CD14-positive monocyte (primary cell): ENCODE measurements at regions not wholly inside any gene's neighbourhood (a gene's known extent, or its start where the extent isn't known, plus 50 kb on each side); places are given as distances from the start of the nearest gene placed in this dataset.

Source experiments
- DNase-seq, 3 donors: peaks; one replicate each; pipeline ENCODE4 v3.0.0-alpha.2; 2011 to 2022
- H2AFZ ChIP-seq: 2 replicates; pipeline ENCODE4 v1.6.0; 2012; ENCODE audit warnings: mild to moderate bottlenecking, low read depth, low read length, inconsistent platforms; ENCODE audit not compliant: insufficient read depth, poor library complexity, severe bottlenecking
- H3K27ac ChIP-seq, 2 donors: 1 replicate in 1 of 2; 2 replicates in 1 of 2; pipeline ENCODE4 v1.5.1; 2012 to 2013; ENCODE audit warnings: low read length in 2 of 2, control low read depth in 1 of 2, inconsistent platforms in 1 of 2, low read depth in 1 of 2, mild to moderate bottlenecking in 1 of 2
- H3K27me3 ChIP-seq, 2 donors: one replicate each; pipeline versions ENCODE4 v1.6.0 to v1.6.1; 2011 to 2013; ENCODE audit warnings: low read length in 2 of 2; ENCODE audit not compliant: control insufficient read depth in 2 of 2, insufficient read depth in 2 of 2
- H3K36me3 ChIP-seq, 2 donors: replicated peaks in 1 of 2; 1 replicate in 1 of 2; 2 replicates in 1 of 2; pipeline versions ENCODE4 v1.5.1 to v1.6.1; 2012 to 2013; ENCODE audit warnings: low read length in 2 of 2, control low read depth in 1 of 2, inconsistent platforms in 1 of 2, mild to moderate bottlenecking in 1 of 2; ENCODE audit not compliant: insufficient read depth in 2 of 2, control insufficient read depth in 1 of 2
- H3K4me1 ChIP-seq, 2 donors: 1 replicate in 1 of 2; 2 replicates in 1 of 2; pipeline versions ENCODE4 v1.5.1 to v1.6.1; 2012 to 2013; ENCODE audit warnings: low read length in 2 of 2, control low read depth in 1 of 2, inconsistent platforms in 1 of 2, mild to moderate bottlenecking in 1 of 2, moderate library complexity in 1 of 2; ENCODE audit not compliant: insufficient read depth in 2 of 2, control insufficient read depth in 1 of 2
- H3K4me2 ChIP-seq: replicated peaks from 2 replicates; pipeline ENCODE3; 2012; ENCODE audit warnings: low read length, moderate library complexity, mild to moderate bottlenecking; ENCODE audit not compliant: poor library complexity, severe bottlenecking; ENCODE audit errors: extremely low read depth
- H3K4me3 ChIP-seq, 3 experiments: fragments of 200-600 bp in 1 of 3; sonication (generic) in 1 of 3; replicated peaks in 1 of 3; 1 replicate in 2 of 3; 2 replicates in 1 of 3; pipeline ENCODE4 v1.5.1; 2011 to 2013; ENCODE audit warnings: low read length in 3 of 3, mild to moderate bottlenecking in 3 of 3, control low read depth in 2 of 3, low read depth in 2 of 3, inconsistent platforms in 1 of 3, moderate library complexity in 1 of 3
- H3K79me2 ChIP-seq: 2 replicates; pipeline ENCODE4 v1.6.0; 2012; ENCODE audit warnings: mild to moderate bottlenecking, control low read depth, inconsistent platforms, low read length, moderate library complexity; ENCODE audit not compliant: insufficient read depth
- H3K9ac ChIP-seq: 2 replicates; pipeline ENCODE4 v1.6.0; 2017; ENCODE audit warnings: low read length, mild to moderate bottlenecking; ENCODE audit not compliant: insufficient read depth, poor library complexity, severe bottlenecking
- H3K9me3 ChIP-seq, 2 donors: replicated peaks in 1 of 2; 1 replicate in 1 of 2; 2 replicates in 1 of 2; pipeline versions ENCODE4 v1.5.1 to v1.6.1; 2012 to 2013; ENCODE audit warnings: low read length in 2 of 2, control low read depth in 1 of 2; ENCODE audit not compliant: control insufficient read depth in 1 of 2, insufficient read depth in 1 of 2
- H4K20me1 ChIP-seq: 2 replicates; pipeline ENCODE4 v1.6.0; 2012; ENCODE audit warnings: mild to moderate bottlenecking, low read length, control low read depth, moderate library complexity; ENCODE audit not compliant: insufficient read depth
- H3K27ac Mint-ChIP-seq, 7 donors: one replicate each; pipeline ENCODE4 v1.8.0; 2020; ENCODE audit warnings: mild to moderate bottlenecking in 7 of 7, mixed read lengths in 7 of 7, moderate library complexity in 6 of 7, inconsistent platforms in 2 of 7
- H3K27me3 Mint-ChIP-seq, 3 donors: one replicate each; pipeline ENCODE4 v1.8.0; 2021 to 2022; ENCODE audit warnings: low read depth in 3 of 3, mild to moderate bottlenecking in 3 of 3, mixed read lengths in 3 of 3, moderate library complexity in 3 of 3, inconsistent platforms in 1 of 3
- H3K36me3 Mint-ChIP-seq, 2 donors: one replicate each; pipeline ENCODE4 v1.8.0; 2020; ENCODE audit warnings: mixed read lengths in 2 of 2, inconsistent platforms in 1 of 2, mild to moderate bottlenecking in 1 of 2
- H3K4me1 Mint-ChIP-seq: one replicate; pipeline ENCODE4 v1.8.0; 2020; ENCODE audit warnings: mild to moderate bottlenecking, mixed read lengths
- H3K4me3 Mint-ChIP-seq, 2 donors: one replicate each; pipeline ENCODE4 v1.8.0; 2020; ENCODE audit warnings: mild to moderate bottlenecking in 2 of 2, mixed read lengths in 2 of 2, moderate library complexity in 1 of 2
- H3K9me3 Mint-ChIP-seq, 7 donors: one replicate each; pipeline ENCODE4 v1.8.0; 2020 to 2022; ENCODE audit warnings: mixed read lengths in 7 of 7, mild to moderate bottlenecking in 6 of 7, moderate library complexity in 6 of 7, inconsistent platforms in 2 of 7
- CTCF ChIP-seq: fragments of 200-600 bp; IDR thresholded peaks from one replicate; pipeline ENCODE4 v1.8.0; 2022; ENCODE audit warnings: antibody characterized with exemption, mild to moderate bottlenecking
- WGBS: methylation state at CpG from one replicate; pipeline ENCODE4 v1.1.5; 2013; ENCODE audit warnings: missing lambda C conversion rate; ENCODE audit not compliant: insufficient coverage; 5-methylcytosine and 5-hydroxymethylcytosine counted together
- intact Hi-C, 2 donors: fragments of 100-400 bp; cut with micrococcal nuclease; formaldehyde crosslinking; loops; one replicate each; pipeline versions ENCODE4 v1.15.0 to v1.15.1; 2023

GRCh38 chr10:89929282-89930026 lies 228.1 kb downstream of the KIF20B start:
- Mint-ChIP-seq H3K4me1 (no peaks in the 10 kb centered on the region), H3K27ac (no peak overlapping the region), H3K9me3 (peaks cover 0 to 7% (median 4%) of the 10 kb centered on the region in 7 donors), H3K4me3 (no peak overlapping the region), H3K27me3 (peaks cover 0 to 3% (median 0%) of the 10 kb centered on the region in 3 donors), H3K36me3 (no peaks in the 10 kb centered on the region)
- Histone ChIP-seq H3K27ac (no peak overlapping the region), H3K4me3 (no peak overlapping the region), H3K4me1 (no peaks in the 10 kb centered on the region), H3K4me2 (no peak overlapping the region), H3K27me3 (no peaks in the 10 kb centered on the region), H3K9ac (no peak overlapping the region), H3K9me3 (no peaks in the 10 kb centered on the region), H2AFZ (no peak overlapping the region), H3K36me3 (no peaks in the 10 kb centered on the region), H3K79me2 (no peaks in the 10 kb centered on the region), H4K20me1 (no peaks in the 10 kb centered on the region)
- intact Hi-C loops: no loop called here
- WGBS: no CpG with 5 or more reads among the region's 8 CpGs
- no peak for TF ChIP-seq CTCF
- DNase-seq: no peak

DNA sequence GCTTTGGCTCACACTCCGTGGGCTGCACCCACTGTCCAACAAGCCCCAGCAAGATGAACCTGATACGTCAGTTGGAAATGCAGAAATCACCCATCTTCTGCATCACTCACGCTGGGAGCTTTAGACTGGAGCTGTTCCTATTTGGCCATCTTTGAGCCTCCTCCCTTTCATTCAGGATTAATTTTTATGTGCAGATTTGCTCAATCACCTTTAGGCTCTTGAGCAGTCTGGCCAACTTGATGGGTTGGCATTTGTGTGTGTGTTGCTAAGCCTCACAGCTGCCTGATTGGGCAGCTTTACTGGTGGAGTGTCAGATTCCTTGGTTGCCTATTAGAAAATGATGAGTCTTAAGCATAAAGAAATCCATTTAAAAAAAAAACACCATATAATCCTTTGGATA lies 236.1 kb downstream of the KIF20B start:
- Mint-ChIP-seq H3K4me3 (no peak overlapping the region), H3K4me1 (no peaks in the 10 kb centered on the region), H3K27me3 (peaks cover 0 to 1% (median 0%) of the 10 kb centered on the region in 3 donors), H3K9me3 (peaks cover 9 to 20% (median 17%) of the 10 kb centered on the region in 7 donors), H3K27ac (no peak overlapping the region), H3K36me3 (no peaks in the 10 kb centered on the region)
- peaks cover 0 to 9% of the 10 kb centered on the region in 2 donors for H3K9me3 ChIP-seq
- no peaks in the 10 kb centered on the region for H3K4me1 ChIP-seq
- no peaks in the 10 kb centered on the region for H3K27me3 ChIP-seq
- H3K9ac ChIP-seq: no peak overlapping the region
- intact Hi-C loops: no loop called here
- no peak for TF ChIP-seq CTCF
- no peaks in the 10 kb centered on the region for H4K20me1 ChIP-seq
- H2AFZ ChIP-seq: no peak overlapping the region
- WGBS: 100% methylated on average over 2 of the region's 3 CpGs
- no peak overlapping the region for H3K4me2 ChIP-seq
- H3K79me2 ChIP-seq: no peaks in the 10 kb centered on the region
- no peak overlapping the region for H3K27ac ChIP-seq
- H3K4me3 ChIP-seq: no peak overlapping the region
- DNase-seq: no peak
- H3K36me3 ChIP-seq: no peaks in the 10 kb centered on the region
